ENCODE measurements at regions not wholly inside any gene's neighbourhood (a gene's known extent, or its start where the extent isn't known, plus 50 kb on each side); places are given as distances from the start of the nearest gene placed in this dataset.
"Not testable (repeated sequence)": the region's sequence is repeated elsewhere in the genome, so short reads cannot be mapped to it uniquely, and the experiment has no call there.

DNA sequence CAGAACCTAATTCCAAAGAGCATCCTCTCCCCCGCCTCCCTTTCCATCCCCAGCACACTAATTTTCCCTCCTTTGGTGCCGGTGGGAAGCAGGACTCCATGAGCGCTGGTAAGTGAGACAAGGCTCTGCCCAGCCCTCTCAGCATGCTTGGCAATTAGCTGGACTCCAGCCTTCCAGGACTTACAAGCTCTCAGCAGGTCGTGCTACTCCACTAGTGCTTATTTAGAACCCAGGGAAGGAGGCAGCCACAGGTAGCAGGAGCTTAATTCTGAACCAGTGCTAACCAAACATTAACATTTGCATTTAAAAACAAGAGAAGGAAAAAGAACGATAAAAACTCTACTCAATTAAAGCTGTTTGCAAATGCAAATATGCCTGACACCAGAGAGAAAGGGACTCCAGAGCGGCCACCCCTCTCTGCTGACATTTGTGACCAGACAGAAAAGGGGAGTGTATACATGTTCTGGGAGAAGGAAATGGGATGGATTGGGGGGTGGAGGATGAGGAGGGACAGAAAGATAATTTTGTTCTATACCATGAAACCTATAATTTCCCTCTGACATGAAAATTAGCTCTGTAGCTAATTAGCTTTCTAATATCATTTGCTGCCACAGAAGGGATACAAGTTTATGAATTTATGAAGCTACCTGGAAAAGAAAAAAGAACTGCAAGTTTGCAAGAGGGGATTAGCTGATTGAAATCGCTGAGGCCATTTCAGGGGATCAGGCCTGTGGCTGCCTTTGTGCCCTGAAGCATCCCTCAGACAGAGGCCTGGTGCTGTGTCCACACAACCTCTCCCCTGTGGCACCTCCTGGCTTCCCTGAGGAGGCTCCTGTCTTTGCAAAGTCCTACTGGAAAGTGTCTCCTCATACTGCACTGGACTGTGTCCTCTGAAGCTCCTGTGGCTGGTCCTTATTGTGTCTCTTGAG is 266.3 kb downstream of the SEC61B start:
- no peak for DNase-seq

DNA sequence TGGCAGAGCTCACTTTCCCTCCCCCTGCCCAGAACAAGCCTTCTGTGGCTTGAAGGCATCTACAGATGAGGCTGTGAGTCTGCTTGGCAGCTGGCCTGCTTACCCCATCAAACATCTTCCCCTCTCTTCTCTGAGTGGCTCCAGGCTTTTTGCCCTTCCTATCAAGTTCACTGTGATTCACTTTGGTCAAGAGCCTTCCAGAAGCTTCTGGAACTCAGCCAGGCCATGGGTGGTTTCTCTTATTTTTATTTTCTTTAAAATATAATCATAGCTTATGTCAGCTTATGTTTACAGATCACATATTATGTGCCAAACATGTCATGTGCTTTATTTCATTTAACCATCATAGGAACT is 267.0 kb downstream of the SEC61B start:
- no peak for DNase-seq

DNA sequence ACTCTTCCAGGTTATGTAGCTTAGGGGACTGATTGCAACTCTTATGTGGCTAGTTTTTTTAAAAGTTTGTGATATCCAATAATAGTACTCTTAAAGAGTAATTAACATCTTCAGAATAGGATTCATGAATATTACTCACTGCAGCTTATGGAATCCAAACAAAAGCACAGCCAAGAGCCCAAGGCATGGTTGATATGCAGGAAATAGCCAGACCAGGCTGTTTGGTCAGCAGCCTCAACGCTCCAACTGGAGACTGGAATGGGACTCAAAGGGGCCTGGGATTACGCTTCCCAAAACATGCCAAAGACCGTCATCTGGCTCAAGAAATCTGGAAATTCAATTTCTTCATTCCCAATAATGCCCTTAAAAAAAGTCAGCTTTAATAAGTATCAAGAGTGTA is 268.6 kb downstream of the SEC61B start:
- no peak for DNase-seq

DNA sequence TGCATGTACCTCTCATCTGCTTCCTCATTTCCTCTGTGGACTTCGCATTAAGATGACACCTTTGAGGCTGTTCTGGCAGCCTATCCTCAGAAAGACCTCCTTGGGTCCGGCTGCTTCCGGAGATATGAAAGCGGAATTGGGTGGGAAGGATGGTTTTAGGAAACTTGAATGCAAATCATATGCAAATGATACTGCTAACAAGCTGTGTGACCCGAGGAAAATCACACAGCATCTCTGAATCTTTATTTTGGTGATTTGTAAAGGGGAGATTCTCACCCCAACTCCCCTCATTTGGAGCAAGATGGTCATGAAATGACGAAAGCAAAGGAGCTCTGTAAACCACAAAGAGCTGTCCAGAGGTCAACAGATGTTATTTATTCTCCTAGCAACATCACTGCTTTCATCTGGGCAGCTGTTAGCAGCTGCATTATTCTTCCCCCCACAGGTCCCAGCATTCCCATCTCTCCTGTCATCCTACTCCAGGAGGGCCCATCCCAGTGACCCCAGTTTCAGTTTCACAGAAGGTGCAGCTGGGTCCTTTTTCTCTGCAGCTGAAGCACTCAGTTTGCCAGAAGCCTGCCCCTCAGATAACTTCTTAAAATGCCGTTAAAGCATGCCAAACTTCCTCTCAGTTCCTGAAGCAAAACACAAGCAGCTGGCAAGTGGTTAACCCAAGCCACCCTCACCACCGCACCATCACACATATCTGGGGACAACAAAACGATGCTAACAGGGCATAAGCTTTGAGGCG is 269.5 kb downstream of the SEC61B start:
- DNase-seq: no peak

DNA sequence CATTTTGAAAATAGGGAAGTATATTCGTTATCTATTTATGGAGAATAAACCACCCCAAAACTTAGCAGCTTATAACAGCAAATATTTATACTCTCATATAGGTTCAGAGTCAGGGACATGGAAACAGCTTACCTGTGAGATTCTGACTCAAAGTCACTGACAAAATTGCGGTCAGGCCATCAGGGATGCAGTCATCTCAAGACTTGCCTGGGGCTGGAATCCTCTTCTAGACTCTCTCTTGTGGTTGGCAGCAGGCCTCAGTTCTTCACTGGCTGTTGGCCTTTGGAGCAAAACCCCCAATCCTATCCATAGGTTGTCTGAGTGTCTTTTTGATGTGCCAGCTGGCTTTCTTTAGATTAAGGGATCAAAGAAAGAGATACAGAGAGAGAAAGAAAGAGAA is 275.6 kb downstream of the SEC61B start:
- DNase-seq: no peak

DNA sequence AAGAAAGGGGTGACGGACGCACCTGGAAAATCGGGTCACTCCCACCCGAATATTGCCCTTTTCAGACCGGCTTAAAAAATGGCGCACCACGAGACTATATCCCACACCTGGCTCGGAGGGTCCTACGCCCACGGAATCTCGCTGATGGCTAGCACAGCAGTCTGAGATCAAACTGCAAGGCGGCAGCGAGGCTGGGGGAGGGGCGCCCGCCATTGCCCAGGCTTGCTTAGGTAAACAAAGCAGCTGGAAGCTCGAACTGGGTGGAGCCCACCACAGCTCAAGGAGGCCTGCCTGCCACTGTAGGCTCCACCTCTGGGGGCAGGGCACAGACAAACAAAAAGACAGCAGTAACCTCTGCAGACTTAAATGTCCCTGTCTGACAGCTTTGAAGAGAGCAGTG is 276.9 kb downstream of the SEC61B start:
- DNase-seq: not testable (repeated sequence)

DNA sequence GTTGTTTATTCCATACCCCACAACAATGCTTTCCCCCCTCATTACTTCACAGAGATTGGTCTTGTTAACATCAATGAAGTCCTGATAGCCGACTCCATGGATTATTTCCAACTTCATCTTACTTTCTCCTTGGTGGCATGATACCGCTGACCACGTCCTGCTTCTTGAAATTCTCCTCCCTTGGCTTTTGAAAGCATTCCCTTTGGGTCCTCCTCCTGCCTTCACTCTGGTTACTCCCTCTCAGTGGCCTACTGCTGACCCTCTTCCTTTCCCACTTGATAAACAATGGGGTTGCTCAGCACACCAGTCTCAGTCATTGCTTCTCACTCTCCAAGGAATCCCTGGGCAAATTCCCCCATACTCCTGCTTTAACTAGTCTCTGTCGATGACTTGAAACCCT is 283.9 kb downstream of the SEC61B start:
- no peak for DNase-seq

DNA sequence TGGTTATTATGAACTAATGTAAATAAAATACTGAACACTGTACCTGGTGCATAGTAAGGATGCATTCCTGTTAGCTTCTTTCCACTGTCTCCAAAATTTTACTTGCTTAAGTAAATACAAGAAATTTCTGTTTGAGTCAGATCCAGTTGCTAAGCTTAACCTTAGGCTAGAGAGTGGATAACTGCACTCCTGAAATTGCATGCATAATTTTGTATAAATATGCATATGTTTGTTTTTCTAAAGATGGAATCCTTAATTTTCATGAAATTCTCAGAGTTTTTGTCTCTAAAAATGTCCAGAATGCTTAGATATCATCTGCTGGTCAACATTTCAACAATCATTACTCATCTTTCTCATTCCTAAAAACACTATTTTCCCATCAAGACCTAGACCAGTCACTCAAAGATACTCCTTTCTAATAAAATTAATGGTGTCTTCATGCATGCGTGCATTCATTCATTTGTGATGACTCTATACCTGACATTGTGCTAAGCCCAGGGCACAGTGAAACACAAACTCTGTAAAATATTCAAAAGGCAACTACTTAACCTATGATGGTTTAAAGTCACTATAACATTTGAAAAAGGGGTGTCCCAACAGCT is 284.8 kb downstream of the SEC61B start:
- DNase-seq: no peak

DNA sequence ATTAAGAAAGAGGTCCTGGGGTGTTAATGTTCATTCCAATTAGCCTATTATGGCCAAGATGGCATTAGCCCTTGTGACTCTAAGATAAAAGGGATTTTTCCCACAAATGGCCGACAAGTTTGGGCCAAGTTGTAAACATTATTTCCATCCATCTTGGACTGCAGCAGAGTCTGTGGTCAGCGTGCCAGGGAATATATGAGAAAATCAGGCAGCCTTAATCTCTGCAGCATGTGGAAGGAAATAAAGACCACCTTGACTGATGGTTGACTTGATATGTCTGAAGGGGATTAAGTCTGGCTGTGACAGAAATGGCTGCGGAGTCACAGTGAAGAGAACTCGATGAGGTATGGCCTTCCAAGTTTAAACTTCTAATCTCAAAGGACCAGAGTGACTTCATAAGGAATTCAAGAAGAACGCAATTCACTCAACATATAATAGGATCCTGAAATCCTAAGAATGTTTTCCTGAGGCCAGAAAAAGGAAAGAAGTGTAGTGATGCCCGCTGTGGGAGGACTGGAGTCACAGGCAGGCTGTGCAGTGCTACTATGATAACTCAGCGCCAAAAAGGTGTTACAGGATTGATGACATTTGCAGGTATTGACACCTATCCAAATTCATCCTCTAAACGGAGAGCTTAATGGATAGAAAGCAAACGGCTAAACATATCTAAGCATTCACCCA is 287.1 kb downstream of the SEC61B start:
- no peak for DNase-seq

DNA sequence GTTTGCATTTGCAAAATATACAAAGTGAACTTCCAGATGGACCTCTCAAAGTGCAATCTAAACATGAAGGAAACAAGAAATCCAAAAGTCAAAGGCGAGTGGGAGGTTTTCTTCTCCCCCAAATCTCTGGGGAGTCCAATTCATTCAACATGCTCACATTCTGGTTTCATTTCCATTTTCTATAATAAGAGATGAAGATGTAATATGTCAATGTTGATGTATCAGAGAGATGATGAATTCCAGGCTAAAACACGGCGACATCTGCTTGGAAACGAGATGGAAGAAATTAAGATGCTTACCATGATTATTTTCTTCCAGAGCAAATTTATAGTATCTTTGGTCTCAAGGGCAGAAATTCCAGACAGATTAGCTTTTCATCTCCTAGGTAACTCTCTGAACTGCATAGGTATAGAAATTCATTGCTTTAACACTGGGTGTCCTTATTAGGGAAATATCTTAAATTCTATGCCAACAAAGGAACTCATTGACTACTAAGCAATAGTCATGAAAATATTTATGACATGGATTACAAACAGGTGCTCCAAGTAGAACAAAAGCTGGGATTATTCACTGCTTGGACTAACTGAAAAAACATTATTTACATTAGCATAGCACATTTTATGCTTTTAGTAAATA is 287.9 kb downstream of the SEC61B start:
- DNase-seq: no peak

DNA sequence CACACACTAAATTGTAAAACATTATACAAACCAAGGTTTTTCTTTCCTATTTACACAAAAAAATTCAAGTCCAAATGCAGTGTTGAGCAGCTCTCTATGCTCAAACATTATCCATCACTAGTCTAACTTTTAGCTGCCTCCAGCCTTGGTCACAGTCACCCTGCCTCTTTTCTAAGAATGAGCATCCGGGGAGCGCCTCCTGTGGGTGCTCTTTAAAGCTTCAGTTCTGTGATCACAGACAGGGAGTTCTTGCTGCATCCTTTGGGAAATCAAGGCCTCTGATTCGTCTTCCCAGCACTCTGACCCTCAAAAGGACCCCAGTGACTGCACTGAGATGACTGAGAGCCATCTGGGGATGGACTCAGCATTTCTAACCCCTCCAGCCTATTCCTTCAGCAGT is 289.6 kb downstream of the SEC61B start:
- DNase-seq: no peak

DNA sequence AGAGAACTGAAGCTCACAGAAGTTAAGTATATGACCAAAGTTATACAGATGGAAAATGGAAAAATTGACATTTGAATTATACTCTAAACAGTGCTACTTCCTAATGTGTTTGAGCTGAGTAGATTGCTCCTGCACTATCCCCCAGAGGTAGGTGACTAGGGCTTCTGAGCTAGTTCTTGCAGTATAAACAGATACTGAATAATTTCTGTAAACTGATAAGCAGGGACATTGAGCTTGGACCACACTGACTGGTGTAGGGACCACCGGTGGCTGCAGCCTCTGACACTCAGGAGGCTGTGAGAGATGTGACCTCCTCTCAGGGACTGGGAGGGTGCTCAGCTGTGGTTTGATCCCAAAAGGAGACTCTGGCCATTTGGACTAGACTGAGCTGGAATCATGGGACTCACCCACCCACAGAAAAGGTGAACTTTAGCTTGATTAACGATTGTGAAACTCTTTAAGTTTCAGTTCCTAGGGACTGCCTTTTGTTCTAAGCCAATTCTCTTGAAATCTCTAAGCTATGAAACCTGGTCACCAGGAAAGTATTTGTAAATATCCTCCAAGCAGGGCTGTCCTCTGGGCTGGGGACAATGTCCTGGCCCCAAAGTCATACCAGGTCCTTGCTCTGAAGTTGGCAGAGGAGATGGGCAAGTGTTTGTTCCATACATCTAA is 291.5 kb downstream of the SEC61B start:
- no peak for DNase-seq

DNA sequence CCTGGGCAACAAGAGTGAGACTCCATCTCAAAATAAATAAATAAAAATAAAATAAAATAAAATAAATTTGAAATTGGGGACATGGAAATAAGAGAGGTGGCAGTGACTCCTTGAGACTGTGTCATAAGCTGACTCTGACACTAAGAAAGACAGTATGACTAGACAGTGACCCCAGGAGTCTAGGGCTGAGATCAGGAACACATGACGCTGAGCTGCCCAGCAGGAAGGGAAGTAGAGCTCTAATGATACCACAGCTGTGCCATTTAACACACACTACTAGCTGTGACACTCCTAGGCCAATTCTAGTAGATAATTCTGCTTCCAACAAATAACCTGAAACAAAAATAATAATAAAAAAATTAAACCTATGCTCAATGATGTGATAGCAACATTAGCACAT is 293.0 kb downstream of the SEC61B start:
- DNase-seq: no peak

DNA sequence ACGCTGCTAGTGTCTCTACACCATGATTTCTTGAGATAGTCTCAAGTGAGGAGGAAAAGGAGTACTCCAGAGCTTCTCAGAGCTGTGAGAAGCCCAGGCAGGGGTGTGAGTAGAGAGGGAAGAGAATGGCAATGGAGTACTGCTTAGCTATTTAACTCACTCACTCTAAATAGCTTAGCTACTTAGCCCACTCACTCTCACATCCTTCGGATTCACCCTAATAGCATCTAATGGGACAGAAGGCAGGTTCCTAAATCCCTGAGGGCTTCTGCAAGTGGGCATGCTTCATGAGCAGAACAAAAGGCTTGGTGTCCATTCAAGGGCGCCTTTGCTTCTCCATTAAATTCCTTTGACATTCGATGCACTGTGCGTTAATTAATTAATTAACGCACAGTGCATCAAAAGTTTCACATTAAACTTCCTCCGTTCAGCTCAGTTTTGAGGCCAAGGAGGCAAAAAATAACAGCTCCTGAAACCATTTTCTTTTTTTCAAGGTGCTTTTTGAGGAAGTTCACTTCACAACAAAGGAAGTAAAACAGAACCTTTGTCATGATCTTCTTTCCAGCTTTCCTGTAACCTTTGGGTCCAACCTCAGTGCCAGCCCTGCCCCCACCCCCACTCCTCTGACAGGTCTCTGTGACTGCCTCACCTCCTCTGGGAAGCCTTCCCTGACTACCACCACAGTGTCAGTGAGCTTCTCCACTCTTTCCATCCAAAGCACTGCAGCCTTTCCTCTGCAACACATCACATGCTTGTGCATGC is 294.0 kb downstream of the SEC61B start:
- DNase-seq: no peak

DNA sequence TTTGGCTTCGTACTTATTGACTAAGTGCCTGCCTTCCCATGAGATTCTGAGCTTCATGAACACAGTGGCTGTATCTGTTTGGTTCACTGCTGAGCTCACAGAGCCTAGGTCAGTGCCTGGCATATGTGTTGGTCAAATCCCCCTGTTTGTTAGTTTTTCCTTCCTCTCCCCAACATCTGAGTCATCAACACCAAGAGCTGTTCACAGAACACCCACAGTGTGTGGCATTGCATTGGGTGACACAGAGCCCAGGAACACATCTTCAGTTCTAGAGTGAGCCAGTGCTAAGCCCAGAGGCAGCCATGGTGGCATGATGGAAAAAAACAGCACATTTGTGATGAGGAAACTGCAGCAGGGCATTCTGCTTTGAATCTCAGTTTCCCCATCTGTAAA is 294.6 kb downstream of the SEC61B start:
- DNase-seq: no peak

DNA sequence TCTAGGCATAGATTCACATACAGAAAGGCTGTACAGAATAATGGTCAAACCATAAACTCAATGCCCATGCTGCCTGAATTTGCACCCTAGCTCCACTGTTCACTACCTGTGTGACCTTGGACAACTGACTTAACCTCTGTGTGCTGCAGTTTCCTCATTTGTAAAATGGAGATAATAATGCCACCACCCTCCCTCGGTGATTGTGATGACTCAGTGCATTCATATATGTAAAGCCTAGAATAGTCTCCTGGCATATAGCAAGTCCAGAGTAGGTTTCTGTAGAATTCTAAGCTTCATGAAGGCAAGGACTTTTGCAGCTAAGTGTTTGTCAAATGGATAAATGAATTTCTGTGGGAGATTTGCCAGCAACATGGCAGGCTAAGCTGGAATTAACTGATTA is 297.8 kb upstream of the NR4A3 start:
- DNase-seq: no peak

DNA sequence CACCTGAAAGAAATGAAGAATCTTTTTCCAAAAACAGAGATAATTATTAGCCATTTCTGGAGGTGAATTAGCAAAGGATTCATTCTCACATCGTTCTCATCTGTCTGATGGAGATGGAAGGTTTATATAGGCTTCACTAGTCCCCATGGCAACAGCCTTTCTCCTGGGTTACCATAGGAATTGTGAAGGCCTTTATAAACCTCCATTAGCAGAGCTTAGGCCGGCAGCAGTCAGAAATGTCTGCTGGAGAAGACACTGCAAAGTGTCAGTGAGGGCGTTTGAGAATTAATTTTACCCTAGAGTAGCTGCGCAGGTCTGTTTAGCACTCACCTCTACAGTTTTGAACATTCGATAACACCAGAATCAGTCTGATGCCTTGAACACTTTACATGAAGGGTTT is 290.4 kb upstream of the NR4A3 start:
- no peak for DNase-seq

DNA sequence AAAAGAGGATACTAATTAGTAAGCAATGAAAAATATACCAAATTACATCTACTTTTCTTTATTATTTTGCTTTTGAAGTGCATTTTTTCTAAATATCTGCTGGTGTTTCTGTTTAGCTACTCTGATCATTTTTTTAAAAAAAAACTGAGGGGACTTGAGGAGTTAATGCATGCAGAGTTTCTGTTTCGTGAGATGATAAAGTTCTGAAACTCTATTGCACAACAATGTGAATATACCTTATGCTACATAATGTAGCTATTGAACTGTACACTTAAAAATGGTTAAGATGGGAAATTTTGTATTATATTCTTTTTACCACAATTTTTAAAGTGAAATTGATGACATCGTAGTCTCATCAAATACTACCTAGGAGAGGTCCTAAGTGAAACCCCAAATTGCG is 288.3 kb upstream of the NR4A3 start:
- DNase-seq: no peak

DNA sequence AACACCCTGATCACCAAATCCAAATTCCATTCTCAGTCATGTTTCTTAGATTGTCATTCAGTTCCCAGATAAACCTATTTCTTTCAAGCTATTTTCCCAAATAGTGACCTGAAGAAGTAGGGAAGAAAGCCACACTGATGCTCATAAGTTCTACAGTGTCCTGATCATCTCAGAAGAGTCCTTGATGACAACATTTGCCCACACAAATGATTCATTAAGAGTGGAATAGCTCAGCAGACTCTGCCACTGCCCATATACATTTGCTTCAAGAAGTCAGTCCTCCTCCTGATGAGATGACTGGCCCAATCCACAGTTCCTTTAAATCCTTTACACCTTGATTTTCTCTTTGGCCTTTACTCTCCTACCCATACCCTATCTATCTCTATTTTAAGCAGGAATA is 283.7 kb upstream of the NR4A3 start:
- no peak for DNase-seq

DNA sequence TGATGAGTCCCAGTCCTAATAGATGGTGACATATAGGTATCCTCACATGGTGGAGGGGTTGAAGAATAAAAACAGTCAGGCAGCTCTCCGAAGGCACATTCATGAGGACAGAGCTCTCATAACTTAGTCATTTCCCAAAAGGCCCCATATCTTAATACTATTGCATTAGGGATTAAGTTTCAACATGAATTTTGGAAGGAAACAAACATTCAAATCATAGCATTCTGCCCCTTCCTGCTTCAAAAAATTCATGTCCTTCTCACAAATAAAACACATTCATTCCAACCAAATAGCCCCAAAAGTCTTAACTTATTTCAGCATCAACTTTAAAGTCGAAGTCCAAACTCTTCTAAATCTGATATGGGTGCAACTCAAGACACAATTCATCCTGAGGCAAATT is 277.2 kb upstream of the NR4A3 start:
- no peak for DNase-seq

DNA sequence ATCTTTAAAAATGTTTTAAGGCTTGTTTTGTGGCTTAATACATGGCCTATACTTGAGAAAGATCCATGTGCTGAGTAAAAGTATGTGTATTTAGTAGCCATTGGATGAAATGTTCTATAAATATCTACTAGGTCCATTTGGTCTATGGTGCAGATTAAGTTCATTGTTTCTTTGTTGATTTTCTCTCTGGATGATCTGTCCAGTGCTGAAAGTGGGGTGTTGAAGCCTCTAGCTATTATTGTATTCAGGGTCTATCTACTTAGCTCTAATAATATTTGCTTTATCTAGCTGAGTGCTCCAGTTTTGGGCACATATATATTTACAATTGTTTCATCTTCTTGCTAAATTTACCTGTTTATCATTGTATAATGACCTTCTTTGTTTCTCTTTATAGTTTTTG is 272.2 kb upstream of the NR4A3 start:
- DNase-seq: no peak

DNA sequence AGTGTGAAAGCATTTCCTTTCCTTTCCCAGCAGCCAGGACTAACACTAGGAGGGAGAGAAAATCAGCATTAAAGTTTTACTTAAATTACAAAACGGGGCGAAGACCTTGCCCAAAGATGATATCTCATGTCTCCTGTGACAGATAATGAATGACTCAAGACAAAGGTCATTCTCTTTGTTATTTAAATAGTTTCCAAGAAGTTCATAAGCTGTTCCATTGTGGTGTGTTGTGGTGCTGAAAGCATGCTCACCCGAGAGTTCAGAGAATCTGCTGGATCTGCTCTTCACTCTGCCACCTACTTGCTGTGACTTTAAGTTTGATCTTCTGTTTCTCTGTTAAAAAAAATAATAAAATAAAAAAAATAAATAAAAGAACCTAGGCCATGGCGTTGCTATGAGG is 265.9 kb upstream of the NR4A3 start:
- DNase-seq: no peak
